ENCODE measurements at regions not wholly inside any gene's neighbourhood (a gene's known extent, or its start where the extent isn't known, plus 50 kb on each side); places are given as distances from the start of the nearest gene placed in this dataset.

GRCh38 chr4:127246963-127247952 is 385.5 kb upstream of the INTU start:
- POLR2A ChIA-PET = no interaction called here
- Mint-ChIP-seq H3K36me3 (no peaks in the 10 kb centered on the region), H3K27me3 (ENCODE audit: low read depth) (no peaks in the 10 kb centered on the region), H3K4me3 (no peak overlapping the region), H3K4me1 (no peaks in the 10 kb centered on the region), H3K9me3 (no peaks in the 10 kb centered on the region), H3K27ac (no peak overlapping the region)
- CTCF ChIA-PET = no interaction called here
- no peak for DNase-seq (ENCODE audit: low spot score)
- ATAC-seq = no peak
- TF ChIP-seq ZNF671 (CRISPR knock-in tag; IDR thresholded peaks at IDR 0.05) (no peak), ELF4 (CRISPR knock-in tag; IDR thresholded peaks at IDR 0.05; ENCODE audit: low read depth) (no peak), NR1H2 (CRISPR knock-in tag; IDR thresholded peaks at IDR 0.05) (no peak)

- no peak overlapping the region for H3K4me3 Mint-ChIP-seq
- no peak for DNase-seq (ENCODE audit: low spot score)
These were observed 383.5 kb upstream of the INTU start for GRCh38 chr4:127249066-127249766.

GRCh38 chr4:127249767-127250108 is 383.0 kb upstream of the INTU start:
- Mint-ChIP-seq H3K27ac (no peak overlapping the region), H3K4me3 (no peak overlapping the region), H3K27me3 (ENCODE audit: low read depth) (no peaks in the 10 kb centered on the region), H3K9me3 (no peaks in the 10 kb centered on the region), H3K36me3 (no peaks in the 10 kb centered on the region), H3K4me1 (no peaks in the 10 kb centered on the region)
- ATAC-seq (no peak), DNase-seq (ENCODE audit: low spot score) (no peak)
- POLR2A ChIA-PET = no interaction called here
- CTCF ChIA-PET = no interaction called here
- TF ChIP-seq HMGXB4 (CRISPR knock-in tag; IDR thresholded peaks at IDR 0.05) = no peak
- no peak for TF ChIP-seq FOXP1 (CRISPR knock-in tag; IDR thresholded peaks at IDR 0.05; ENCODE audit: borderline replicate concordance)

More at GRCh38 chr4:127249066-127249766, 383.5 kb upstream of the INTU start:
- Mint-ChIP-seq H3K4me1 (no peaks in the 10 kb centered on the region), H3K27me3 (ENCODE audit: low read depth) (no peaks in the 10 kb centered on the region), H3K9me3 (no peaks in the 10 kb centered on the region), H3K27ac (no peak overlapping the region), H3K36me3 (no peaks in the 10 kb centered on the region)
- ChIA-PET POLR2A (no interaction called here), CTCF (no interaction called here)
- ATAC-seq = no peak
- TF ChIP-seq ZNF121 (CRISPR knock-in tag; IDR thresholded peaks at IDR 0.05) (no peak), HMGXB4 (CRISPR knock-in tag; IDR thresholded peaks at IDR 0.05) (no peak), TCF7 (CRISPR knock-in tag; IDR thresholded peaks at IDR 0.05; ENCODE audit: low read depth) (no peak)

GRCh38 chr4:127250577-127250976 is 382.2 kb upstream of the INTU start:
- no peaks in the 10 kb centered on the region for H3K4me1 Mint-ChIP-seq
- H3K27me3 Mint-ChIP-seq (ENCODE audit: low read depth) = no peaks in the 10 kb centered on the region
- POLR2A ChIA-PET = no interaction called here
- no peak for ATAC-seq
- no peak for DNase-seq (ENCODE audit: low spot score)
- no peaks in the 10 kb centered on the region for H3K36me3 Mint-ChIP-seq
- no peak overlapping the region for H3K27ac Mint-ChIP-seq
- H3K9me3 Mint-ChIP-seq = no peaks in the 10 kb centered on the region
- no peak overlapping the region for H3K4me3 Mint-ChIP-seq
- CTCF ChIA-PET = no interaction called here
- TF ChIP-seq AR (CRISPR knock-in tag; IDR thresholded peaks at IDR 0.05) = no peak
- no peak for TF ChIP-seq GRHL2 (CRISPR knock-in tag; IDR thresholded peaks at IDR 0.05; ENCODE audit: insufficient replicate concordance, severe bottlenecking)
- no peak for TF ChIP-seq USF1 (CRISPR knock-in tag; IDR thresholded peaks at IDR 0.05)
- TF ChIP-seq TP53 (CRISPR knock-in tag; IDR thresholded peaks at IDR 0.05) = no peak
- TF ChIP-seq AFF4 (CRISPR knock-in tag; IDR thresholded peaks at IDR 0.05; ENCODE audit: borderline replicate concordance) = no peak
- TF ChIP-seq SP1 (CRISPR knock-in tag; conservative IDR thresholded peaks at IDR 0.05) = no peak
- no peak for TF ChIP-seq CDX4 (CRISPR knock-in tag; IDR thresholded peaks at IDR 0.05; ENCODE audit: borderline replicate concordance)
